ENCODE measurements at regions not wholly inside any gene's neighbourhood (a gene's known extent, or its start where the extent isn't known, plus 50 kb on each side); places are given as distances from the start of the nearest gene placed in this dataset.

DNA sequence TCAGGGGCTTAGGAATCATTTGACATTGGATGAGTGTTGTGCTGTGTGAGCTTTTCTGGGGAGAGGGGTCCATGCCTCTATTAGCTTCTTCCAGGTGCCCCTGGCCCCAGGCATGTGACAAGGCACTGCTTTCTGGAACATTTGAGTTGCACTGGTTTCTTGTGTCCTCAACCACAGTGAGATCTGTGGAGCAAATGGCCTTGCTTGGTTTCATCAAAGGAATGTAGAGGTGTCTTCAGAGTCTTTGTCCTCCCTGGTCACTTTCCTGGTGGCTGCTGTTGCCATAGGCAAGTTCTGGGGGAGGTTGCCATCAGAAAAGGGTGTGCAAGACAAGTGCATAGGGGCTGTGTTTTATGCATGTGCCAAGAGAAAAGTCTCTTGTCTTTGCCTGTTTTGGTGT lies 157.5 kb downstream of the MACROH2A1 start:
- peaks cover 0 to 2% of the 10 kb centered on the region in 2 donors for H3K4me1 ChIP-seq
- no peak for TF ChIP-seq POLR2A (IDR thresholded peaks at IDR 0.05)
- TF ChIP-seq POLR2AphosphoS5 (IDR thresholded peaks at IDR 0.05) = no peak
- TF ChIP-seq, protein P1, sequence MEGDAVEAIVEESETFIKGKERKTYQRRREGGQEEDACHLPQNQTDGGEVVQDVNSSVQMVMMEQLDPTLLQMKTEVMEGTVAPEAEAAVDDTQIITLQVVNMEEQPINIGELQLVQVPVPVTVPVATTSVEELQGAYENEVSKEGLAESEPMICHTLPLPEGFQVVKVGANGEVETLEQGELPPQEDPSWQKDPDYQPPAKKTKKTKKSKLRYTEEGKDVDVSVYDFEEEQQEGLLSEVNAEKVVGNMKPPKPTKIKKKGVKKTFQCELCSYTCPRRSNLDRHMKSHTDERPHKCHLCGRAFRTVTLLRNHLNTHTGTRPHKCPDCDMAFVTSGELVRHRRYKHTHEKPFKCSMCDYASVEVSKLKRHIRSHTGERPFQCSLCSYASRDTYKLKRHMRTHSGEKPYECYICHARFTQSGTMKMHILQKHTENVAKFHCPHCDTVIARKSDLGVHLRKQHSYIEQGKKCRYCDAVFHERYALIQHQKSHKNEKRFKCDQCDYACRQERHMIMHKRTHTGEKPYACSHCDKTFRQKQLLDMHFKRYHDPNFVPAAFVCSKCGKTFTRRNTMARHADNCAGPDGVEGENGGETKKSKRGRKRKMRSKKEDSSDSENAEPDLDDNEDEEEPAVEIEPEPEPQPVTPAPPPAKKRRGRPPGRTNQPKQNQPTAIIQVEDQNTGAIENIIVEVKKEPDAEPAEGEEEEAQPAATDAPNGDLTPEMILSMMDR (IDR thresholded peaks at IDR 0.05) = no peak
- no peaks in the 10 kb centered on the region for H3K36me3 ChIP-seq
- H3K27me3 ChIP-seq = no peaks in the 10 kb centered on the region
- no peak overlapping the region for H3K4me3 ChIP-seq
- intact Hi-C loops (cut with DNase I; ENCODE audit: low total_unique reads) = no loop called here
- H3K9me3 ChIP-seq = no peaks in the 10 kb centered on the region
- H3K27ac ChIP-seq = peak overlapping the region in 1 of 2 donors; percentile 68
- DNase-seq (ENCODE audit: low spot score in 2 of 2) = peak in 1 of 2 donors; percentile 3

DNA sequence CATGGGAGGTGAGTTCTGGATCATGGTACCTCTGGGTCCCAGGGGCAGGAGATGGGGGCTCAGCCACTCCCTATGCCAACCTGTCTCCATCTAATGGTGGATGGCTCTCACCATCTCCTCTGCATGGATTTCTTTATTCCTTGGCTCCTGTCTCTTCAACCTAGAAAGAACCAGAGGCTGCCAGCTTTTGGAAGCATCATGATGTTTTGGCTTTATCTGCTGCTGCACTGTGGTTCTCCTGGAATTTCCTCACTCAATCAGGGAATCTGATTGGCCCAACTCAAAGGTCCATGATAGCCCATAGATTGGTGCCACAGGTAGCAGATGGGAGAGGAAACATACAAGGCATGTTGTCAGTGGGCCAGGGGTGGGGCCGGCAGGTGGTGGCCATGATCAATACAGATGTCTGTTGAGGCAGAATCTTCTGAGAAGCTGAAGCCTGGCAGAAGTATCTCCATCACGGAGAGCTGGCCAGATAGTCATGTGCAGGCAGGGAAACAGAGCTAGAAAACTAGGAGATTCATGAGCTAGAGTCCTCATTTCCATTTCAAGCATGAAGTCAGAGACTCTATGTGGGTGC lies 158.2 kb downstream of the MACROH2A1 start:
- no peak overlapping the region for H3K4me3 ChIP-seq
- no peaks in the 10 kb centered on the region for H3K9me3 ChIP-seq
- H3K27me3 ChIP-seq = no peaks in the 10 kb centered on the region
- TF ChIP-seq, protein P1 (IDR thresholded peaks at IDR 0.05) = no peak
- no peak for TF ChIP-seq POLR2A (IDR thresholded peaks at IDR 0.05)
- TF ChIP-seq POLR2AphosphoS5 (IDR thresholded peaks at IDR 0.05) = no peak
- intact Hi-C loops (cut with DNase I; ENCODE audit: low total_unique reads) = no loop called here
- peaks cover 0 to 2% of the 10 kb centered on the region in 2 donors for H3K4me1 ChIP-seq
- no peak for DNase-seq (ENCODE audit: low spot score in 2 of 2)
- no peaks in the 10 kb centered on the region for H3K36me3 ChIP-seq
- H3K27ac ChIP-seq = no peak overlapping the region

DNA sequence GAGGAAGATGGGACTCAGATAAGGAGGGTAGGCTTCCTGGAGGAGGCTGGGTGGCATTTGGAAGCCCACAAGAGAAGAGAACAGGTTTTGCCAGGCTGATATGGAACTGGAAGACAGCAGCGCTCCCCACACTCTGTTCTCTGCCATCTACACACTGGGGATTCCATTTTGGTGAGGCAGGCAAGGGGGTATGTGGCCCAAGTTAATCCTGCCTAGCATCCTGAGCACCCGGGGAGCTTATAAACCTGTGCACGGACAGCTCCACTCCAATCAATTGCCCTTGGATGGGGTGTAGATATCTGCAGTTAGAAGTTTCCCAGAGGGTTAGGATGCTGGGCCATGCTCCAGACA lies 158.8 kb downstream of the MACROH2A1 start:
- no peak overlapping the region for H3K4me3 ChIP-seq
- H3K27me3 ChIP-seq = no peaks in the 10 kb centered on the region
- no peaks in the 10 kb centered on the region for H3K36me3 ChIP-seq
- no peak for DNase-seq (ENCODE audit: low spot score in 2 of 2)
- TF ChIP-seq, protein P1 (IDR thresholded peaks at IDR 0.05) = no peak
- TF ChIP-seq POLR2A (IDR thresholded peaks at IDR 0.05) (no peak), POLR2AphosphoS5 (IDR thresholded peaks at IDR 0.05) (no peak)
- no peak overlapping the region for H3K27ac ChIP-seq
- H3K9me3 ChIP-seq = no peaks in the 10 kb centered on the region
- H3K4me1 ChIP-seq = peaks cover 0 to 2% of the 10 kb centered on the region in 2 donors
- intact Hi-C loops (cut with DNase I; ENCODE audit: low total_unique reads) = no loop called here

DNA sequence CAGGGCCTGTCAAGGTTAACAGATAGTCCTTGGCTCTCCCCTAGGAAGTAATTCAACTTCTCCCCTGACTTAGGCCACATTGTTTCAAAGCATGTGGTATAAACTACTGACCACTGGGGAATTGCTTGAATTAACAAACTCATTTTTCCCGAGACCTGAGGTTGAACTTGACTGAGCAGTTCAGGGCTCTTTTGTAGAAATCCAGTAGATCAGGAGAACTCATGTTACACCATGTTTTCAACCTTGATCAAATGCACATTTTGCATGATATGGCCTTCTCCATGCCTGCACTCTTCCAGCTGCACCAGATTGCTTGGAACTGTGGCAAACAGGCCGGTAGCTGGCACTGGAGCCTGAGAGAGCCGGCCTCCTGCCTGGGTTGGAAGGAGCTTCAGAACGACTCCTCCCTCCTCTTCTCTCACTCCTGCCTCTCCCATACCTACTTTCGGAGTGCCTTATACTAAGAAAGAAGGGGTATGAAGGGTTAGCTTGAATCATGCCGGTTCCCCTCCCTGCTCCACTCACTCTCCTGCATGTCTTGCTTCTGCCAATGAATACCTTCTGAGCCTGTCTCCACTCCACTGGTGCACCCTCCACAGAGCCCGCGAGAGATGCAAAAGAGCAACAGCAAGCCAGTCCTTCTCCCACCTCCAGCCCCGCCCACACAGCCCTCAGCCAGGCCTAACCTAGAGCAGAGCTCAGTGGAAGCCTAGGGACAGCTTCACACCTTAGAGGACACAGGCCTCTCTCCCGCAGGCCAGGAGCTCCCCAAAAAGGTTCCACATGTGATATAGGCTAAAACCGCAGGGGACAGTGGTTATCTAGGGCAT lies 159.4 kb downstream of the MACROH2A1 start:
- Histone ChIP-seq H3K36me3 (no peaks in the 10 kb centered on the region), H3K4me1 (peaks cover 0 to 2% of the 10 kb centered on the region in 2 donors), H3K9me3 (no peaks in the 10 kb centered on the region), H3K4me3 (no peak overlapping the region), H3K27ac (no peak overlapping the region), H3K27me3 (no peaks in the 10 kb centered on the region)
- intact Hi-C loops (cut with DNase I; ENCODE audit: low total_unique reads) = no loop called here
- TF ChIP-seq POLR2AphosphoS5 (IDR thresholded peaks at IDR 0.05) (no peak), POLR2A (IDR thresholded peaks at IDR 0.05) (no peak)
- TF ChIP-seq, protein P1 (IDR thresholded peaks at IDR 0.05) = no peak
- peak; percentile 12 to 34 for DNase-seq (ENCODE audit: low spot score in 2 of 2)

Measured in breast epithelium (tissue), 4 donors.